A549 (cell line): ENCODE measurements at regions not wholly inside any gene's neighbourhood (a gene's known extent, or its start where the extent isn't known, plus 50 kb on each side); places are given as distances from the start of the nearest gene placed in this dataset.

Experiments used
- CHD4 ChIP-seq: fragments of 200-600 bp; sonication (generic); IDR thresholded peaks from 2 replicates; pipeline ENCODE4 v1.6.1; 2016; ENCODE audit warnings: antibody characterized with exemption, mild to moderate bottlenecking, borderline replicate concordance
- CTCF ChIP-seq: fragments of >200 bp; sonication (Bioruptor Twin); formaldehyde crosslinking; IDR thresholded peaks from 3 replicates; pipeline ENCODE4 v1.5.1; 2016
- ELK1 ChIP-seq: fragments of 150-350 bp; IDR thresholded peaks from 2 replicates; pipeline ENCODE4 v1.6.1; 2014; ENCODE audit warnings: low read depth, mild to moderate bottlenecking, low read length
- EP300 ChIP-seq, 2 experiments: fragments of >200 bp; sonication (Bioruptor Twin); formaldehyde crosslinking; IDR thresholded peaks; 2 replicates in 1 of 2; 3 replicates in 1 of 2; pipeline ENCODE4 v1.6.1; 2016 to 2017
- JUN ChIP-seq, 2 experiments: fragments of >200 bp; sonication (Bioruptor Twin); formaldehyde crosslinking; IDR thresholded peaks; 2 replicates in 1 of 2; 3 replicates in 1 of 2; pipeline ENCODE4 v1.6.1; 2016 to 2017
- NFE2L2 ChIP-seq: fragments of 150-350 bp; conservative IDR thresholded peaks from 2 replicates; pipeline ENCODE4 v1.6.1; 2014; ENCODE audit warnings: low read length
- RAD21 ChIP-seq, 2 experiments: fragments of >200 bp in 1 of 2; sonication (Bioruptor Twin) in 1 of 2; formaldehyde crosslinking in 1 of 2; IDR thresholded peaks in 1 of 2; conservative IDR thresholded peaks in 1 of 2; 2 replicates in 1 of 2; 3 replicates in 1 of 2; pipeline ENCODE4 v1.6.1; 2012 to 2018; ENCODE audit warnings: inconsistent platforms in 1 of 2
- TF ChIP-seq, protein P1 (sequence below): fragments of 200-600 bp; sonication (generic); IDR thresholded peaks from 2 replicates; pipeline ENCODE4 v1.6.1; 2016; ENCODE audit warnings: antibody characterized with exemption, mild to moderate bottlenecking, moderate library complexity
- TF ChIP-seq, protein P2 (sequence below): fragments of >200 bp; sonication (Bioruptor Twin); formaldehyde crosslinking; IDR thresholded peaks from 2 replicates; pipeline ENCODE4 v1.6.1; 2016

- no peak for TF ChIP-seq CTCF
- TF ChIP-seq RAD21 (conservative IDR thresholded peaks at IDR 0.05 in 1 of 2, IDR thresholded peaks at IDR 0.05 in 1 of 2) = no peak
- no peak for TF ChIP-seq ELK1
- TF ChIP-seq, protein P1, sequence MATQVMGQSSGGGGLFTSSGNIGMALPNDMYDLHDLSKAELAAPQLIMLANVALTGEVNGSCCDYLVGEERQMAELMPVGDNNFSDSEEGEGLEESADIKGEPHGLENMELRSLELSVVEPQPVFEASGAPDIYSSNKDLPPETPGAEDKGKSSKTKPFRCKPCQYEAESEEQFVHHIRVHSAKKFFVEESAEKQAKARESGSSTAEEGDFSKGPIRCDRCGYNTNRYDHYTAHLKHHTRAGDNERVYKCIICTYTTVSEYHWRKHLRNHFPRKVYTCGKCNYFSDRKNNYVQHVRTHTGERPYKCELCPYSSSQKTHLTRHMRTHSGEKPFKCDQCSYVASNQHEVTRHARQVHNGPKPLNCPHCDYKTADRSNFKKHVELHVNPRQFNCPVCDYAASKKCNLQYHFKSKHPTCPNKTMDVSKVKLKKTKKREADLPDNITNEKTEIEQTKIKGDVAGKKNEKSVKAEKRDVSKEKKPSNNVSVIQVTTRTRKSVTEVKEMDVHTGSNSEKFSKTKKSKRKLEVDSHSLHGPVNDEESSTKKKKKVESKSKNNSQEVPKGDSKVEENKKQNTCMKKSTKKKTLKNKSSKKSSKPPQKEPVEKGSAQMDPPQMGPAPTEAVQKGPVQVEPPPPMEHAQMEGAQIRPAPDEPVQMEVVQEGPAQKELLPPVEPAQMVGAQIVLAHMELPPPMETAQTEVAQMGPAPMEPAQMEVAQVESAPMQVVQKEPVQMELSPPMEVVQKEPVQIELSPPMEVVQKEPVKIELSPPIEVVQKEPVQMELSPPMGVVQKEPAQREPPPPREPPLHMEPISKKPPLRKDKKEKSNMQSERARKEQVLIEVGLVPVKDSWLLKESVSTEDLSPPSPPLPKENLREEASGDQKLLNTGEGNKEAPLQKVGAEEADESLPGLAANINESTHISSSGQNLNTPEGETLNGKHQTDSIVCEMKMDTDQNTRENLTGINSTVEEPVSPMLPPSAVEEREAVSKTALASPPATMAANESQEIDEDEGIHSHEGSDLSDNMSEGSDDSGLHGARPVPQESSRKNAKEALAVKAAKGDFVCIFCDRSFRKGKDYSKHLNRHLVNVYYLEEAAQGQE = no peak
- TF ChIP-seq NFE2L2 = no peak
- TF ChIP-seq EP300 (IDR thresholded peaks at IDR 0.05) = no peak
- TF ChIP-seq JUN (IDR thresholded peaks at IDR 0.05) = no peak
- TF ChIP-seq CHD4 = no peak
- TF ChIP-seq, protein P2, sequence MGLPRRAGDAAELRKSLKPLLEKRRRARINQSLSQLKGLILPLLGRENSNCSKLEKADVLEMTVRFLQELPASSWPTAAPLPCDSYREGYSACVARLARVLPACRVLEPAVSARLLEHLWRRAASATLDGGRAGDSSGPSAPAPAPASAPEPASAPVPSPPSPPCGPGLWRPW = no peak
Measured at GRCh38 chr3:107065094-107065861, 312.0 kb upstream of the CCDC54 start.
